Kidney epithelial cell (primary cell): ENCODE measurements at regions not wholly inside any gene's neighbourhood (a gene's known extent, or its start where the extent isn't known, plus 50 kb on each side); places are given as distances from the start of the nearest gene placed in this dataset.

Experiments
- DNase-seq: peaks from one replicate; pipeline ENCODE4 v3.0.0-alpha.2; 2010; ENCODE audit warnings: low read depth
- H3K27me3 ChIP-seq: 2 replicates; pipeline ENCODE4 v1.6.0; 2011; ENCODE audit warnings: low read length; ENCODE audit not compliant: control insufficient read depth, insufficient read depth
- H3K36me3 ChIP-seq: 2 replicates; pipeline ENCODE4 v1.5.1; 2011; ENCODE audit warnings: low read length; ENCODE audit not compliant: control insufficient read depth, insufficient read depth
- H3K4me3 ChIP-seq: 2 replicates; pipeline ENCODE4 v1.5.1; 2011; ENCODE audit warnings: low read depth, mild to moderate bottlenecking, control low read depth, low read length
- TF ChIP-seq, protein P1 (sequence below): IDR thresholded peaks from 2 replicates; pipeline ENCODE4 v1.5.1; 2011; ENCODE audit warnings: mild to moderate bottlenecking, moderate library complexity, low read length, control low read depth, inconsistent platforms; ENCODE audit not compliant: insufficient read depth, poor library complexity, severe bottlenecking

GRCh38 chr3:28816017-28816416 lies 464.9 kb upstream of the RBMS3 start:
- no peaks in the 10 kb centered on the region for H3K36me3 ChIP-seq
- H3K27me3 ChIP-seq = no peaks in the 10 kb centered on the region
- no peak for DNase-seq
- TF ChIP-seq, protein P1, sequence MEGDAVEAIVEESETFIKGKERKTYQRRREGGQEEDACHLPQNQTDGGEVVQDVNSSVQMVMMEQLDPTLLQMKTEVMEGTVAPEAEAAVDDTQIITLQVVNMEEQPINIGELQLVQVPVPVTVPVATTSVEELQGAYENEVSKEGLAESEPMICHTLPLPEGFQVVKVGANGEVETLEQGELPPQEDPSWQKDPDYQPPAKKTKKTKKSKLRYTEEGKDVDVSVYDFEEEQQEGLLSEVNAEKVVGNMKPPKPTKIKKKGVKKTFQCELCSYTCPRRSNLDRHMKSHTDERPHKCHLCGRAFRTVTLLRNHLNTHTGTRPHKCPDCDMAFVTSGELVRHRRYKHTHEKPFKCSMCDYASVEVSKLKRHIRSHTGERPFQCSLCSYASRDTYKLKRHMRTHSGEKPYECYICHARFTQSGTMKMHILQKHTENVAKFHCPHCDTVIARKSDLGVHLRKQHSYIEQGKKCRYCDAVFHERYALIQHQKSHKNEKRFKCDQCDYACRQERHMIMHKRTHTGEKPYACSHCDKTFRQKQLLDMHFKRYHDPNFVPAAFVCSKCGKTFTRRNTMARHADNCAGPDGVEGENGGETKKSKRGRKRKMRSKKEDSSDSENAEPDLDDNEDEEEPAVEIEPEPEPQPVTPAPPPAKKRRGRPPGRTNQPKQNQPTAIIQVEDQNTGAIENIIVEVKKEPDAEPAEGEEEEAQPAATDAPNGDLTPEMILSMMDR = no peak
- no peak overlapping the region for H3K4me3 ChIP-seq

DNA sequence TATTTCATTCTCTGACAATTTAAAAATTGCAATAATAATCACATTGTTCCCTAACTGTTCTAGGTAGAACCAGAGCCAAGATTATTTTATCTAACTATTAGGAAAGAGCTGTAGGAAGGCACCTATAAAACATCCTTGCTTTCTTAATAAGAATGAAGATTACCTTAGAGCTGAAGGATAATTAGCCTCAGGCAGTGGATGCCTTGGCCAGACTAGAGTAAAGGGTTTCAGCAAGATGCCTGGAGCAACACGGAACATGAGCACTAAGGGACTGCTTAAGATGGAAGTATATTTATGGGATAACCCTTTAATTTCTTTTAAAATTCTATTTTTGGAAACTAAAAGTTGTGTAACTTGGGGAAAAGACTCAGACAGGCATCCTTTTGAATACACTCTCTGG lies 456.6 kb upstream of the RBMS3 start:
- TF ChIP-seq, protein P1 = no peak
- DNase-seq = no peak
- no peaks in the 10 kb centered on the region for H3K27me3 ChIP-seq
- no peaks in the 10 kb centered on the region for H3K36me3 ChIP-seq
- H3K4me3 ChIP-seq = no peak overlapping the region

DNA sequence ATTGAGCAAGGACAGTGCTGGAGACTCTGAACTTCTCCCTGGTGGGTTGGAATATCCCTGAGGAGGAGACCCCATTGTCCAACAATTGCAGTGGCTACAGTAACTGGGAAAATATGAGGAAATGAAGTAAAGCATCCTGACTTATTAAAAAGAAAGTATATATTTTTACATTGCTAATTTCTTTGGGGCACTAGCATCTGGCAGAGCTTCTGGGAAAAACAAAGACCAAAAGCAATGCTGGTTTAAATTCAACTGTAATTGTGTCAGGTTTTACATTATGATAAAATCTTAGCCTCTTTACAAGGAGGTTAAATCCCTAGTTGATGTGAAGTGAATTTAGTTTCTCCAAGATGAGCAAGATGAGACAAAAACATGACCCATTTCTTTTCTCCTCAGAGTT lies 454.0 kb upstream of the RBMS3 start:
- no peaks in the 10 kb centered on the region for H3K36me3 ChIP-seq
- TF ChIP-seq, protein P1 = no peak
- no peaks in the 10 kb centered on the region for H3K27me3 ChIP-seq
- DNase-seq = no peak
- no peak overlapping the region for H3K4me3 ChIP-seq

DNA sequence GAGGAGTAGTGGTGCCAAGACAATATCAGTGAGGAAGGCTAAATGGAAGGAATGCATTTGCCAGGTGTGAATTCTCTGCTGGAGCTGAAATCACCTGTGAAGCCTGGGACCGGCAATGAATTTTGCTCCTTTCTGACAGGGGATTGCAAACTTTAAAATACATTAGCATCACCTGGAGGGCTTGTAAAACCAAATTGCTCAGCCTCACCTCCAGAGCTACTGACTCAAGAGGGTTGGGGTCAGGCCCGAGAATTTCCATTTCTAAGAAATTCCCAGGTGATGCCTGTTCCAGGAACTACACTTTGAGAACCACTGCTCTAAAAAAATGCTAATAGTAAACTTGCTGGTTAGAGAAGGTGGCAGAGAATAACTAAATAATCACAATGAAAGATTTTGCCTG lies 445.6 kb upstream of the RBMS3 start:
- no peak overlapping the region for H3K4me3 ChIP-seq

GRCh38 chr3:28835751-28836150 lies 445.1 kb upstream of the RBMS3 start:
- no peak overlapping the region for H3K4me3 ChIP-seq

More for the DNA sequence above, 445.6 kb upstream of the RBMS3 start:
- DNase-seq = no peak
- Histone ChIP-seq H3K36me3 (no peaks in the 10 kb centered on the region), H3K27me3 (no peaks in the 10 kb centered on the region)
- TF ChIP-seq, protein P1 = no peak

GRCh38 chr3:28836199-28836598 lies 444.7 kb upstream of the RBMS3 start:
- DNase-seq = no peak
- no peaks in the 10 kb centered on the region for H3K36me3 ChIP-seq
- TF ChIP-seq, protein P1 = no peak
- H3K4me3 ChIP-seq = no peak overlapping the region
- H3K27me3 ChIP-seq = no peaks in the 10 kb centered on the region

More at GRCh38 chr3:28835751-28836150, 445.1 kb upstream of the RBMS3 start:
- TF ChIP-seq, protein P1 = no peak
- H3K27me3 ChIP-seq = no peaks in the 10 kb centered on the region
- DNase-seq = peak; percentile 29
- no peaks in the 10 kb centered on the region for H3K36me3 ChIP-seq
